HG02884 (cell line): ENCODE measurements at regions not wholly inside any gene's neighbourhood (a gene's known extent, or its start where the extent isn't known, plus 50 kb on each side); places are given as distances from the start of the nearest gene placed in this dataset.

Experiments
- ATAC-seq: cut with Tn5 transposase; IDR thresholded peaks from one replicate; pipeline ENCODE4 v1.9.1; 2021; ENCODE audit warnings: mild to moderate bottlenecking, moderate library complexity; ENCODE audit not compliant: unreplicated experiment

- no peak for ATAC-seq
Observed at GRCh38 chr1:59156526-59157199, 140.2 kb upstream of the FGGY start.

DNA sequence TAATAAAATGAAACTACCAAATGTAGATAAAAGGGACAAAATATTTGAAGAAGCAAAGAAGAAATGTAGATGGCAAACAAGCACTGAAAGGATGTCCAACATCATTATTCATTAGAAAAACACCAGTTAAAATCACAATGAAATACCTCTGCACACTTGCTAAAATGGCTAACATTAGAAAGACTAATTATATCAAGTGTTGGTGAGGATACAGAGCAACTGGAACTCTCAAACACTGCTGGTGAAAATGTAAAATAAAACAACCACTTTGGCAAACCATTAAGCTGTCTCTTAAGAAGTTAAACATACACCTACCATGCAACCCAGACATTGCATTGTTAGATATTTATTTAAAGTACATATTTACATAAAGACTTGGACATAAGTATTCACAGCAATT, 138.6 kb upstream of the FGGY start:
- no peak for ATAC-seq

DNA sequence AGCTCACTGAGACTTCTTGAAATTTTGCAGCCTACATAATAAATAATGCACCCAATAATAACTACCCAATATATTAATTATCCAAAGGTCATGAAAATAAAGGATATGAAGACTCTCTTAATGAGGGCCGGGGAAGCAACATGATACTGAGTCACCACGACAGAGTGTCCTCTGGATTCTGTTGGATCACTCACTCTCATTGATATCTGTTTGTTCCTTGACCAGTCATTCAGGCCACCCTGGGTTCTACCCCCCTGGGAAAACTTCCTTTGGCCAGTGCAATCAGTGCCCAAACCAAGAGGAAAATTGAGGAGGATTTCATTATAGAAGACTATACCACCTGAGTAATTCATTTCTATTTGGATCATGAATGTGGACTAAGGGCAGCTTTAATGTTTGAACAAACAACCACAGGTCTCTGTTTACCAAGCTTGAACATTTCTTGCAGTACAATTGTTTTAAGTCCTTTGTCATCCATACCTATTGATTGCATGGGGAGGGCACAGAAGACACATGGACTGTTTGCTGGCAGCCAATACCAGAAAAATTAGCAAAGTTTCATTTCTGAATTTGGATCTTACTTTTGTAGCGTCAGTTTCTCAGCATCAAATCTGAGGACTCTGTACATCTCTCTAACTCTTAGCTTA, 137.2 kb upstream of the FGGY start:
- ATAC-seq = no peak

GRCh38 chr1:59161136-59161535, 135.8 kb upstream of the FGGY start:
- no peak for ATAC-seq

- no peak for ATAC-seq
Observed at GRCh38 chr1:59162665-59163064, 134.2 kb upstream of the FGGY start.

GRCh38 chr1:59163268-59164092, 133.4 kb upstream of the FGGY start:
- no peak for ATAC-seq

DNA sequence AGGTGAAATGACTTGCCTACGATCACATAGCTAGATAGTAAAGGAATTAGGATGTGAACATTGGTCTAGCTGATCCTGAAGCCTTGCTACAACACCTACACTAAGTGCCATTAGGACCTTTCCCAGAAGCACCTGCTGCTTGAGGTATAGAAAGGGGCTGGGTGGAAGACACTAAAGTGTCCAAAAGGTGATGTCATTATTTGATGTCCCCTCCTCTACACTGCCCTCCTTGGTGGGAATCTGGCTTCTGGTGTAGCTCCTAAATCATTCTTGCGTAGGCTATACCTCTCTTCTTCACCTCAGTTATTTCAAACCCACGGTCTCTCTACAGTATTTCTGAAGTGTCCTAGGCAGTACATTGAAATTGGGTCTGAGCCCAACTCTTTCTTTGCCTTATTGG, 132.5 kb upstream of the FGGY start:
- no peak for ATAC-seq

DNA sequence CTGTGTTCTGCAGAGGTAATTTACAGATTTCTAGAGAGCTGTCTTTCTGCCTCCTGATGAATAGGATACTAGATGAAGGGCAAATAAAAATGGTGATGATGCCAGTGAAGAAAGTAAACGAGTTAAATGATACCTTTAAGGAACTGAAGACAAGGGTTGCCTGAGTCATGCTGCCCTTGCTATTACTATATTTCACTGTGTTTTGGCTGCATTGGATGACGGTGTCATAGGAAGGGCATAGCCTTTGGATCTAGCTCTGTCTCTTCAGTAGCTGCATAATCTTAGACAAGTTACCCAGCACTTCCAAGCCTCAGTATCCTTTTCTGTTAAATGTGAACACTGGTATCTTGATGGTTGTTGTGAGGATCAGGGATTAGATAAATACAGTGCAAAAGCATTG, 131.5 kb upstream of the FGGY start:
- no peak for ATAC-seq

DNA sequence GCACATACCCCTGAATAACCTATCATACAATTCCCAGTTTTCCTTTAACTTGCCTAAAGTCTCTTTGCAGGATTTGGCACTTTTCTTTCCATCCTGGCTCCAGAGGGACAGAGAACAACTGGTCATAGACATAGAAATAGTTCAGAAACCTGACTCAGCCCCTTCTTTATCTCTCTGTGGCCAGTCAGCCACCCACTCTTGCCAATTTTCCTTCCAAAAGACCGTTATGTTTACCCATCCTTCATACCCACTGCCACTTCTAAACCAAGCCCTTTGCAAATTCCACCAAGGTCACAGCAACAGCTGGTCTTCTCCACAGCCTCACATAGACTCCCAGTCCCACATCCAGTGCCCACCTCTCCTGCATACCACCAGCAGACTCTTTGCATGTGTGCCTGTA, 127.2 kb upstream of the FGGY start:
- no peak for ATAC-seq

DNA sequence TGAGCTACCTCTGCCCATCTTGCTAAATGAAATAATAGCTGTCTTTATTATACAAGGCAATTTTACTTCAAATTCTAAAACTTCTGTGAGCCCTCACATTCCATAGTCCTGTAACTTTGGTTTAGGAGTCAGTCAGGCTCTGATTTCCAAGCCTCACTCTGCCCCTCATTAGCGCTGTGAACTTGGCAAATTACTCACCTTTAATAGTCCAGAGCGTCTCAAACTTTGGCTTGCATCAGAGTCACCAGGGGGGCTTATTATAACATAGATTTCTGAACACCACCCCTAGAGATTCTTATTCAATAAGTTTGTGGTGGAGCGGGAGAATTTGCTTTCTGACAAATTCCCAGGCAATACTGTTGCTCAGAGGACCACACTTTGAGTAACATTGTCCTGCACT, 126.2 kb upstream of the FGGY start:
- no peak for ATAC-seq

DNA sequence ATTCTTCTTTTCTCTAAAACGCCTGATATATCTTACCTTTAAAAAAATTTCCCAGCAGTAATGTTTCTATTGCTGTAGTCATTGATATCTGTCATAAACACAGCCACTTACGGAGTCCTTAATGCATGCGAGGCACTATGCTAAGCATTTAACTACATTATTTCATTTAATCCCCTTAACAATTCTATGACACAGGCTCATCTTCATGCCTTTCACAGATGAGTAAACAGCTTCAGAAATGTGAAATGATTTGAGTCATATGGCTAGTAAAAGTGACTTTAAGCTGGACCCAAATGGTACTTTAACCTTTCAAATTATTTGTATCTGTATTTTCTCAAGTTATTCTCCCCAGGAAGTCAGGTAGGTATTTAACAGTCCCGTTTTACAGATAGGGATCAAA, 125.1 kb upstream of the FGGY start:
- no peak for ATAC-seq

DNA sequence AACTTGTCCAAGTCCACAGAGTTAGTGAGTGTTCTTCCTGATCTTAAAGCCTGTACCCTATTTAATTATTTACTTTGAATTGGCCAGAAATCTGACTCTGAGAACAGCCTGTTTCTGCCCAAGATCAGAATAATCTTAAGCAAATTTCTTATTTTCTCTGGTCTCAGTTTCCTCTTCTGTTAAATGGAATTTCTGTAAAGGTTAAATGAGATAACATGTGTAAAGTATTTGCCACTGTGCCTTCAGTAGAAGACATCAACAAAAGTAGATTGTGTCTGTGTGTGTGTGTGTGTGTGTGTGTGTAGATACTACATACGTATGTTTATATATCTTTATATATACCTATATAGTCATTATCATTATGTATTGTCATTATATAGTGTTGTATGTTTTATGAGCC, 124.2 kb upstream of the FGGY start:
- no peak for ATAC-seq

- ATAC-seq = no peak
Observed at GRCh38 chr1:59173721-59174120, 123.2 kb upstream of the FGGY start.

DNA sequence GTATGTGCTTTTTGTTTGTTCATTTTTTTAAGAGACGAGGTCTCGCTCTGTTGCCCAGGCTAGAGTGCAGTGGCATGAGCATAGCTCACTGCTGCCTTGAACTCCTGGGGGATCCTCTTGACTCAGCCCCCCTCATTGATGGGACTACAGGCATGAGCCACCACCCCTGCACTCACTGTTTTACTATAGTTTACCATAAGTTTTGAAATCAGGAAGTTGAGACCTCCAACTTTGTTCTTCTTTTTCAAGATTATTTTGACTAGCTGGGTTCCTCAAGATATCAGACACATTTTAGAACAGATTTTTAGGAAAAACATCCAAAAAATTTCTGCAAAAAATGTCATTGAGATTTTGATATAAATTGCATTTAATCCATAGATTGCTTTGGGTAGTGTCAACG, 120.4 kb upstream of the FGGY start:
- no peak for ATAC-seq

GRCh38 chr1:59177756-59178155, 119.1 kb upstream of the FGGY start:
- ATAC-seq = no peak

GRCh38 chr1:59178339-59179187, 118.3 kb upstream of the FGGY start:
- ATAC-seq = no peak

- no peak for ATAC-seq
Observed at GRCh38 chr1:59179673-59180072, 117.2 kb upstream of the FGGY start.

DNA sequence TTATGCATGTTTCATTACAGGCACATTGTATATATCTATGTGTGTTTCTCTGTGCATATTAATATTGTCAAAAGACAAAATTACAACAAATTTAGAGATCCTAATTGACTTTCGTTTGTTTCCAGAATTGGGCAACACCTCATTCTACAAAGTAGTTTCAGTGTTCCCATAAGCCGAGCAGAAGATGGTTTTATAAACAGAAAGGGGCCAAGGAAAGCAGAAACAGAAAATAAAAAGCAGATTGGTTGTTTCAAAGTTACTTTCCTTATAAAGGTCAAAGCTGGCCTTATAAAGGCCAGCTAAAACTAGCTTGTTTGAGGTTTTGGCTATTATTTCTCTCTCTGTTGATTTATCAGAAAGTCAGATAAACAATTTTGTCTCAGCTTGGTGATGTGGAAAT, 116.2 kb upstream of the FGGY start:
- no peak for ATAC-seq

GRCh38 chr1:59183749-59184317, 113.1 kb upstream of the FGGY start:
- no peak for ATAC-seq

DNA sequence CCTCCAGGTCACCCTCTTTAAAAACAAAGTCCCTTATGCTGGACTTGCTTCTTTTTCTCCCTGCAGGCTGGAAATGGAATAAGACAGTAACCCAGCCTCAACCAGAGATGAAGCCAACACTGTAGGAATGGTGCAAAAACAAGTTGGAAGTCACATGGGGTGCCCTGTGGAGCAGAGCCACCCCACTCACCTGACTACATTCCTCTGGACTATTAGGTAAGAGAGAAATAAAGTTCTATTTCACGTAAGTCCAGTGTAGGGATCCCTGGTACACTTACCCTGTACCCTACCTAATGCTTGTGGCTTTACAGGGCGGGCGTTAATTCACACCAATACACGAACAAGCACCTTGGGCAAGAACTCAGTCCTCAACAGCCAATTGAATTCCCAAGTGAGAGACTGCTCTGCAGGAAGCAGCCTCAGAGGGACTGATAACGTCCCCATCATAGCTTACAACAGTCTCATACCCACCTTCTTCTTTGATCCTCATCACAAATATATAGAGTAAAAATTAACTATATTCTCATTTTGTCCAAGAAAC, 112.5 kb upstream of the FGGY start:
- ATAC-seq = no peak
